Liver (tissue), 8 donors: ENCODE measurements at regions not wholly inside any gene's neighbourhood (a gene's known extent, or its start where the extent isn't known, plus 50 kb on each side); places are given as distances from the start of the nearest gene placed in this dataset.
A peak's percentile ranks its signal among the peaks of the same experiment; 100 is the strongest.

Experiments
- DNase-seq: peaks from one replicate; pipeline ENCODE4 v3.0.0-alpha.2; 2017; ENCODE audit warnings: low spot score
- H3K27ac ChIP-seq, 2 donors: one replicate each; pipeline ENCODE4 v1.7.0; 2013; ENCODE audit warnings: inconsistent platforms in 2 of 2, low read length in 2 of 2, control low read depth in 1 of 2, low read depth in 1 of 2, mild to moderate bottlenecking in 1 of 2
- H3K27me3 ChIP-seq, 4 donors: one replicate each; pipeline versions ENCODE4 v1.6.1 to v1.7.0; 2013; ENCODE audit warnings: low read length in 3 of 4, inconsistent platforms in 1 of 4, mild to moderate bottlenecking in 1 of 4, moderate library complexity in 1 of 4; ENCODE audit not compliant: control insufficient read depth in 4 of 4, insufficient read depth in 4 of 4
- H3K36me3 ChIP-seq, 4 donors: one replicate each; pipeline versions ENCODE4 v1.6.1 to v1.7.0; 2013; ENCODE audit warnings: low read length in 3 of 4, mild to moderate bottlenecking in 3 of 4, low read depth in 1 of 4, moderate library complexity in 1 of 4; ENCODE audit not compliant: control insufficient read depth in 4 of 4, insufficient read depth in 3 of 4
- H3K4me1 ChIP-seq, 4 donors: one replicate each; pipeline versions ENCODE4 v1.6.1 to v1.7.0; 2013; ENCODE audit warnings: low read length in 3 of 4, mild to moderate bottlenecking in 3 of 4, moderate library complexity in 1 of 4; ENCODE audit not compliant: control insufficient read depth in 4 of 4, insufficient read depth in 4 of 4
- H3K4me3 ChIP-seq, 3 donors: one replicate each; pipeline versions ENCODE4 v1.6.1 to v1.7.0; 2013; ENCODE audit warnings: low read length in 3 of 3, control low read depth in 1 of 3, low read depth in 1 of 3, mild to moderate bottlenecking in 1 of 3
- H3K9ac ChIP-seq, 2 donors: one replicate each; pipeline ENCODE4 v1.7.0; 2013; ENCODE audit warnings: low read length in 2 of 2, mild to moderate bottlenecking in 2 of 2, moderate library complexity in 2 of 2, control low read depth in 1 of 2, low read depth in 1 of 2
- H3K9me3 ChIP-seq, 4 donors: one replicate each; pipeline versions ENCODE4 v1.6.1 to v1.7.0; 2013; ENCODE audit warnings: low read length in 3 of 4; ENCODE audit not compliant: control insufficient read depth in 4 of 4
- ATF3 ChIP-seq: IDR thresholded peaks from 2 replicates; pipeline ENCODE4 v1.6.1; 2016; ENCODE audit warnings: antibody characterized with exemption
- CTCF ChIP-seq: fragments of 150-350 bp; IDR thresholded peaks from 2 replicates; pipeline ENCODE4 v1.5.1; 2017; ENCODE audit warnings: improper control_type of control experiment, low read depth, low read length; ENCODE audit not compliant: missing input control
- EGR1 ChIP-seq, 2 donors: IDR thresholded peaks; 2 replicates each; pipeline ENCODE4 v1.6.1; 2016 to 2018; ENCODE audit warnings: antibody characterized with exemption in 2 of 2, low read depth in 2 of 2
- FOXA1 ChIP-seq: IDR thresholded peaks from 2 replicates; pipeline ENCODE4 v1.6.1; 2016; ENCODE audit warnings: antibody characterized with exemption
- FOXA2 ChIP-seq: IDR thresholded peaks from 2 replicates; pipeline ENCODE4 v1.6.1; 2016; ENCODE audit warnings: antibody characterized with exemption
- GABPA ChIP-seq, 2 donors: IDR thresholded peaks in 1 of 2; conservative IDR thresholded peaks in 1 of 2; 2 replicates each; pipeline ENCODE4 v1.6.1; 2016; ENCODE audit warnings: antibody characterized with exemption in 2 of 2, mild to moderate bottlenecking in 1 of 2, moderate library complexity in 1 of 2
- HNF4A ChIP-seq, 2 donors: conservative IDR thresholded peaks; 2 replicates each; pipeline ENCODE4 v1.6.1; 2016; ENCODE audit warnings: antibody characterized with exemption in 2 of 2, mild to moderate bottlenecking in 2 of 2
- HNF4G ChIP-seq: IDR thresholded peaks from 2 replicates; pipeline ENCODE4 v1.6.1; 2016; ENCODE audit warnings: antibody characterized with exemption
- JUND ChIP-seq, 2 donors: IDR thresholded peaks; 2 replicates each; pipeline ENCODE4 v1.6.1; 2016; ENCODE audit warnings: antibody characterized with exemption in 2 of 2
- MAX ChIP-seq: IDR thresholded peaks from 2 replicates; pipeline ENCODE4 v1.6.1; 2016; ENCODE audit warnings: antibody characterized with exemption
- NR2F2 ChIP-seq: IDR thresholded peaks from 2 replicates; pipeline ENCODE4 v1.6.1; 2016; ENCODE audit warnings: antibody characterized with exemption
- RAD21 ChIP-seq, 2 donors: IDR thresholded peaks; 2 replicates each; pipeline ENCODE4 v1.6.1; 2016; ENCODE audit warnings: antibody characterized with exemption in 2 of 2, mild to moderate bottlenecking in 2 of 2
- REST ChIP-seq: IDR thresholded peaks from 2 replicates; pipeline ENCODE4 v1.6.1; 2016; ENCODE audit warnings: antibody characterized with exemption, mild to moderate bottlenecking
- RXRA ChIP-seq, 2 donors: IDR thresholded peaks; 2 replicates each; pipeline ENCODE4 v1.6.1; 2017 to 2018; ENCODE audit warnings: antibody characterized with exemption in 2 of 2, mild to moderate bottlenecking in 1 of 2
- SP1 ChIP-seq: IDR thresholded peaks from 2 replicates; pipeline ENCODE4 v1.6.1; 2018; ENCODE audit warnings: antibody characterized with exemption, mild to moderate bottlenecking
- TAF1 ChIP-seq: conservative IDR thresholded peaks from 2 replicates; pipeline ENCODE4 v1.6.1; 2016; ENCODE audit warnings: antibody characterized with exemption, mild to moderate bottlenecking
- YY1 ChIP-seq: IDR thresholded peaks from 2 replicates; pipeline ENCODE4 v1.6.1; 2016; ENCODE audit warnings: antibody characterized with exemption, mild to moderate bottlenecking
- ZBTB33 ChIP-seq: IDR thresholded peaks from 2 replicates; pipeline ENCODE4 v1.6.1; 2016; ENCODE audit warnings: antibody characterized with exemption
- WGBS: extraction: QIAGEN DNeasy Blood & Tissue Kit; methylation state at CpG from one replicate; pipeline ENCODE4 v1.1.7; 2013; 5-methylcytosine and 5-hydroxymethylcytosine counted together
- donor health status: healthy.
- donor health status: healthy.
- donor health status: healthy.
- donor health status: healthy.
- donor health status: healthy.

GRCh38 chr17:14926526-14927122, 338.5 kb downstream of the PMP22 start:
- H3K36me3 ChIP-seq = no peaks in the 10 kb centered on the region
- peaks cover 0 to 3% (median 0%) of the 10 kb centered on the region in 4 donors for H3K9me3 ChIP-seq
- no peak overlapping the region for H3K4me3 ChIP-seq
- TF ChIP-seq HNF4G (no peak), JUND (IDR thresholded peaks at IDR 0.05) (no peak), TAF1 (no peak), SP1 (no peak), GABPA (IDR thresholded peaks at IDR 0.05 in 1 of 2, conservative IDR thresholded peaks at IDR 0.05 in 1 of 2) (no peak), REST (no peak), RXRA (IDR thresholded peaks at IDR 0.05) (no peak), FOXA1 (no peak), NR2F2 (no peak), EGR1 (IDR thresholded peaks at IDR 0.05; ENCODE audit: low read depth in 2 of 2) (no peak), YY1 (no peak), HNF4A (conservative IDR thresholded peaks at IDR 0.05) (no peak), ZBTB33 (no peak), RAD21 (IDR thresholded peaks at IDR 0.05) (peak; percentile 97 to 98), ATF3 (no peak), MAX (peak; percentile 20), CTCF (peak; percentile 81), FOXA2 (no peak)
- H3K27ac ChIP-seq = no peak overlapping the region
- H3K4me1 ChIP-seq = peaks cover 3 to 16% (median 14%) of the 10 kb centered on the region in 4 donors
- no peak overlapping the region for H3K9ac ChIP-seq
- no peaks in the 10 kb centered on the region for H3K27me3 ChIP-seq
- WGBS = 14% methylated on average over 7 of the region's 7 CpGs
- DNase-seq = peak; percentile 44
